SK-N-MC (cell line): ENCODE measurements at regions not wholly inside any gene's neighbourhood (a gene's known extent, or its start where the extent isn't known, plus 50 kb on each side); places are given as distances from the start of the nearest gene placed in this dataset.

Source experiments
- EZH2 ChIP-seq: fragments of 200-600 bp; sonication (generic); IDR thresholded peaks from one replicate; pipeline ENCODE4 v1.6.1; 2017; ENCODE audit warnings: antibody characterized with exemption
- POLR2AphosphoS5 ChIP-seq: IDR thresholded peaks from 2 replicates; pipeline ENCODE4 v1.6.1; 2012; ENCODE audit warnings: mild to moderate bottlenecking, low read depth, low read length, borderline replicate concordance

DNA sequence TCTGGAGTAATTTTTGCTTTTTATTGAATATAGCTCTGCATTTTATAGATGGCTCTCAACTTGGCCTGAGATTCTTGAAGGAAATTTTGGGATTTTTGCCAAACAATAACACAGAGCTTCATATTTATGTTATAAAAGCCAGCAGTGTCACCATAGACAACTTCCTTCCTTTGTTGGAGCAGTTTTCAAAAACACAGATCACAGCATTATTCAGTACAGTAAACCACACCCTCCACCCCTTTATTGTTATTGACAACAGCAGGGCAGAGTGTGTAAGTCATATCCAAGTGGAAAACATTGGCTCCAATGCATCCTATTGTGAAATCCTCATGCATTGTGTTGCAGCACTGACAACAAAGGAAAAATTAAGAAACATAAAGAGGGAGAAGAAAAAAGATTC lies 62.6 kb upstream of the PRSS23 start:
- TF ChIP-seq EZH2 (no peak), POLR2AphosphoS5 (no peak)
